Calu3 (cell line): ENCODE measurements at regions not wholly inside any gene's neighbourhood (a gene's known extent, or its start where the extent isn't known, plus 50 kb on each side); places are given as distances from the start of the nearest gene placed in this dataset.
"Not testable (repeated sequence)": the region's sequence is repeated elsewhere in the genome, so short reads cannot be mapped to it uniquely, and the experiment has no call there.

ENCODE experiments used
- BruUV-seq: library from RNA; stranded (reverse); fragments of 400-500 nt; replicated peaks from 2 replicates; lab custom pipeline; 2021; lab: Mats Ljungman, UMichigan
- CTCF ChIA-PET: fragments of 300-600 bp; sonication (Branson Sonifier 250); formaldehyde crosslinking; loops from one replicate; lab custom pipeline; 2022; ENCODE audit warnings: antibody characterized with exemption; lab: Charles Lee
- DNase-seq: peaks from one replicate; pipeline ENCODE4 v3.0.0; 2022
- H3K27ac Mint-ChIP-seq: one replicate; pipeline ENCODE4 v1.8.0; 2022; ENCODE audit warnings: mixed read lengths; ENCODE audit not compliant: unreplicated experiment
- H3K27me3 Mint-ChIP-seq: one replicate; pipeline ENCODE4 v1.8.0; 2022; ENCODE audit warnings: mixed read lengths; ENCODE audit not compliant: unreplicated experiment
- H3K36me3 Mint-ChIP-seq: one replicate; pipeline ENCODE4 v1.8.0; 2022; ENCODE audit warnings: mild to moderate bottlenecking, moderate library complexity, mixed read lengths; ENCODE audit not compliant: insufficient read depth, unreplicated experiment
- H3K4me1 Mint-ChIP-seq: one replicate; pipeline ENCODE4 v1.8.0; 2022; ENCODE audit warnings: mild to moderate bottlenecking, low read depth, mixed read lengths; ENCODE audit not compliant: unreplicated experiment
- H3K4me3 Mint-ChIP-seq: one replicate; pipeline ENCODE4 v1.8.0; 2022; ENCODE audit warnings: mild to moderate bottlenecking, low read depth, moderate library complexity, mixed read lengths; ENCODE audit not compliant: unreplicated experiment
- H3K9me3 Mint-ChIP-seq: one replicate; pipeline ENCODE4 v1.8.0; 2022; ENCODE audit warnings: low read depth, mixed read lengths; ENCODE audit not compliant: unreplicated experiment
- CTCF ChIP-seq: fragments of 200-600 bp; IDR thresholded peaks from one replicate; pipeline ENCODE4 v1.8.0; 2022; ENCODE audit warnings: antibody characterized with exemption; ENCODE audit not compliant: unreplicated experiment
- intact Hi-C: fragments of 100-400 bp; cut with micrococcal nuclease; formaldehyde crosslinking; loops from one replicate; pipeline ENCODE4 v1.10.0; 2022; ENCODE audit not compliant: unreplicated experiment

GRCh38 chr14:25832585-25832984 is 765.2 kb downstream of the NOVA1 start:
- DNase-seq = no peak
- no TSS peak for BruUV-seq
- Mint-ChIP-seq H3K27me3 (no peaks in the 10 kb centered on the region), H3K9me3 (peaks cover 5% of the 10 kb centered on the region), H3K4me3 (no peak overlapping the region), H3K27ac (no peak overlapping the region), H3K36me3 (no peaks in the 10 kb centered on the region), H3K4me1 (no peaks in the 10 kb centered on the region)
- intact Hi-C loops = no loop called here
- CTCF ChIA-PET = no interaction called here
- TF ChIP-seq CTCF = no peak

GRCh38 chr14:25828562-25828961 is 769.3 kb downstream of the NOVA1 start:
- H3K36me3 Mint-ChIP-seq = no peaks in the 10 kb centered on the region
- TF ChIP-seq CTCF = no peak
- DNase-seq = no peak
- H3K9me3 Mint-ChIP-seq = peaks cover 6% of the 10 kb centered on the region
- intact Hi-C loops = no loop called here
- no TSS peak for BruUV-seq
- H3K4me3 Mint-ChIP-seq = no peak overlapping the region
- CTCF ChIA-PET = no interaction called here
- no peak overlapping the region for H3K27ac Mint-ChIP-seq
- H3K27me3 Mint-ChIP-seq = no peaks in the 10 kb centered on the region
- H3K4me1 Mint-ChIP-seq = no peaks in the 10 kb centered on the region

- CTCF ChIA-PET = no interaction called here
- intact Hi-C loops = no loop called here
- peaks cover 11% of the 10 kb centered on the region for H3K9me3 Mint-ChIP-seq
- no peak for TF ChIP-seq CTCF
- H3K27ac Mint-ChIP-seq = no peak overlapping the region
- H3K4me1 Mint-ChIP-seq = no peaks in the 10 kb centered on the region
- DNase-seq = no peak
- no peaks in the 10 kb centered on the region for H3K27me3 Mint-ChIP-seq
- H3K4me3 Mint-ChIP-seq = no peak overlapping the region
- no peaks in the 10 kb centered on the region for H3K36me3 Mint-ChIP-seq
- BruUV-seq = no TSS peak
These were observed 771.7 kb downstream of the NOVA1 start for GRCh38 chr14:25826105-25826504.

GRCh38 chr14:25820368-25820767 is 770.4 kb upstream of the STXBP6 start:
- Mint-ChIP-seq H3K4me3 (no peak overlapping the region), H3K9me3 (peaks cover 14% of the 10 kb centered on the region), H3K27ac (no peak overlapping the region), H3K27me3 (no peaks in the 10 kb centered on the region), H3K36me3 (no peaks in the 10 kb centered on the region), H3K4me1 (no peaks in the 10 kb centered on the region)
- no peak for TF ChIP-seq CTCF
- no peak for DNase-seq
- intact Hi-C loops = no loop called here
- no TSS peak for BruUV-seq
- CTCF ChIA-PET = no interaction called here

GRCh38 chr14:25814622-25815021 is 764.7 kb upstream of the STXBP6 start:
- CTCF ChIA-PET, H3K27ac Mint-ChIP-seq, H3K27me3 Mint-ChIP-seq, BruUV-seq, DNase-seq, H3K9me3 Mint-ChIP-seq, H3K4me1 Mint-ChIP-seq, H3K4me3 Mint-ChIP-seq, intact Hi-C loops, H3K36me3 Mint-ChIP-seq: not testable (repeated sequence)
